ENCODE measurements at regions not wholly inside any gene's neighbourhood (a gene's known extent, or its start where the extent isn't known, plus 50 kb on each side); places are given as distances from the start of the nearest gene placed in this dataset.

GRCh38 chr11:28966951-28967350 is 858.8 kb downstream of the METTL15 start (continued):
- no peak for TF ChIP-seq ZNF274 (IDR thresholded peaks at IDR 0.05; ENCODE audit: low read depth, low read length)
- TF ChIP-seq CBX3 (IDR thresholded peaks at IDR 0.05; ENCODE audit: low read depth) = no peak
- TF ChIP-seq ZFX (IDR thresholded peaks at IDR 0.05) = no peak
- no peak for TF ChIP-seq SIN3A (IDR thresholded peaks at IDR 0.05; ENCODE audit: low read depth)
- TF ChIP-seq TCF7L2 (IDR thresholded peaks at IDR 0.05; ENCODE audit: borderline replicate concordance, extremely low read depth, insufficient read depth, insufficient read length) = no peak
- TF ChIP-seq EZH2 (IDR thresholded peaks at IDR 0.05) = no peak
- TF ChIP-seq YY1 (IDR thresholded peaks at IDR 0.05; ENCODE audit: extremely low read depth, insufficient replicate concordance, low read depth, low read length) = no peak

- no peak for ATAC-seq
- ChIA-PET CTCF (no interaction called here), POLR2A (no interaction called here), RAD21 (ENCODE audit: low non-redundant PET in 1 of 2, low total read pairs in 2 of 2, uncharacterized antibody in 2 of 2, unreplicated experiment in 2 of 2) (no interaction called here)
- no peak overlapping the region for H2AFZ ChIP-seq (ENCODE audit: low read depth, low read length, poor library complexity, severe bottlenecking)
- no peaks in the 10 kb centered on the region for H3K27me3 ChIP-seq (ENCODE audit: insufficient read depth, low read length)
- 0 out of 2 replicates have a peak, but pooled peaks cover 4% of the 10 kb centered on the region for H3K9me2 ChIP-seq (ENCODE audit: insufficient read depth)
- no peak overlapping the region for H3K4me3 ChIP-seq (replicated peaks in 1 of 2; ENCODE audit: low read depth in 1 of 2, low read length in 2 of 2)
- BruUV-seq (replicated peaks) = no TSS peak
- H3K4me2 ChIP-seq (ENCODE audit: low read length) = no peak overlapping the region
- TF ChIP-seq ELF1 (IDR thresholded peaks at IDR 0.05; ENCODE audit: borderline replicate concordance, low read depth) (no peak), TCF7L2 (IDR thresholded peaks at IDR 0.05; ENCODE audit: borderline replicate concordance, extremely low read depth, insufficient read depth, insufficient read length) (no peak), ZFX (IDR thresholded peaks at IDR 0.05) (no peak), ATF3 (IDR thresholded peaks at IDR 0.05) (no peak), EZH2 (IDR thresholded peaks at IDR 0.05) (no peak), EZH2phosphoT487 (IDR thresholded peaks at IDR 0.05; ENCODE audit: borderline replicate concordance) (no peak), ZBTB33 (IDR thresholded peaks at IDR 0.05; ENCODE audit: extremely low read depth, insufficient replicate concordance, low read length) (no peak), CEBPB (IDR thresholded peaks at IDR 0.05; ENCODE audit: low read depth) (no peak)
- H3K27ac ChIP-seq (ENCODE audit: low read depth, low read length) = no peak overlapping the region
- no peak for DNase-seq (ENCODE audit: low read depth, low spot score)
- no peaks in the 10 kb centered on the region for H3K9me3 ChIP-seq (ENCODE audit: control insufficient read depth in 1 of 2, insufficient read depth in 1 of 2, low read depth in 1 of 2, low read length in 2 of 2)
- no peak overlapping the region for H3K9ac ChIP-seq (ENCODE audit: low read length)
- no peaks in the 10 kb centered on the region for H4K20me1 ChIP-seq (ENCODE audit: insufficient read depth)
- intact Hi-C loops (cut with micrococcal nuclease) = no loop called here
- H3K4me1 ChIP-seq (ENCODE audit: control insufficient read depth in 1 of 2, insufficient read depth in 2 of 2, low read length in 2 of 2) = no peaks in the 10 kb centered on the region
- H3K79me2 ChIP-seq (ENCODE audit: insufficient read depth, low read length) = no peaks in the 10 kb centered on the region
- H3K36me3 ChIP-seq (ENCODE audit: control insufficient read depth in 1 of 2, insufficient read depth in 2 of 2, low read length in 2 of 2) = no peaks in the 10 kb centered on the region
Measured at GRCh38 chr11:28965819-28966218, 857.6 kb downstream of the METTL15 start.
